Activated B cell treated with CpG ODN at 0.5 μM for 24 hours (primary cell): ENCODE measurements at regions not wholly inside any gene's neighbourhood (a gene's known extent, or its start where the extent isn't known, plus 50 kb on each side); places are given as distances from the start of the nearest gene placed in this dataset.

Experiments
- ATAC-seq: fragments of 200-7000 bp; cut with Tn5 transposase; one replicate; pipeline ENCODE4 v1.10.0; 2021; ENCODE audit warnings: low read depth, mild to moderate bottlenecking, moderate library complexity
- CTCF ChIA-PET: fragments of 350-600 bp; sonication (Branson Sonifier 250); formaldehyde crosslinking; loops from one replicate; lab custom pipeline; 2021; ENCODE audit warnings: antibody characterized with exemption; lab: Charles Lee
- POLR2A ChIA-PET: fragments of 350-600 bp; sonication (Branson Sonifier 250); formaldehyde crosslinking; loops from one replicate; lab custom pipeline; 2021; ENCODE audit warnings: antibody characterized with exemption; lab: Charles Lee
- DNase-seq: peaks from one replicate; pipeline ENCODE4 v3.0.0; 2022
- H3K27ac Mint-ChIP-seq: one replicate; pipeline ENCODE4 v1.8.0; 2020; ENCODE audit warnings: mixed read lengths
- H3K27me3 Mint-ChIP-seq: one replicate; pipeline ENCODE4 v1.8.0; 2021; ENCODE audit warnings: mixed read lengths
- H3K36me3 Mint-ChIP-seq: one replicate; pipeline ENCODE4 v1.8.0; 2021; ENCODE audit warnings: low read depth, mixed read lengths
- H3K4me1 Mint-ChIP-seq: one replicate; pipeline ENCODE4 v1.8.0; 2021; ENCODE audit warnings: mixed read lengths
- H3K4me3 Mint-ChIP-seq: one replicate; pipeline ENCODE4 v1.8.0; 2020; ENCODE audit warnings: mild to moderate bottlenecking, mixed read lengths
- H3K9me3 Mint-ChIP-seq: one replicate; pipeline ENCODE4 v1.8.0; 2020; ENCODE audit warnings: mixed read lengths
- CTCF ChIP-seq: fragments of 200-600 bp; IDR thresholded peaks from one replicate; pipeline ENCODE4 v1.8.0; 2022; ENCODE audit warnings: antibody characterized with exemption, mild to moderate bottlenecking
- intact Hi-C: fragments of 100-400 bp; cut with micrococcal nuclease; formaldehyde crosslinking; loops from one replicate; pipeline ENCODE4 v1.15.1; 2024

- Mint-ChIP-seq H3K36me3 (peaks cover 57% of the 10 kb centered on the region), H3K9me3 (no peaks in the 10 kb centered on the region), H3K4me1 (peaks cover 87% of the 10 kb centered on the region), H3K27me3 (no peaks in the 10 kb centered on the region), H3K27ac (peak overlapping the region; percentile 46), H3K4me3 (no peak overlapping the region)
- intact Hi-C loops = no loop called here
- no peak for TF ChIP-seq CTCF
- DNase-seq = no peak
- CTCF ChIA-PET = no interaction called here
- POLR2A ChIA-PET = interaction anchor here (0.6 kb wide), 1 partner anchor 36 kb away, joined by 4 read pairs; no protein-coding TSS in a partner anchor
- no peak for ATAC-seq
These were observed 232.3 kb upstream of the MKLN1 start for GRCh38 chr7:131095346-131095745.

GRCh38 chr7:131096267-131096927, 231.3 kb upstream of the MKLN1 start:
- intact Hi-C loops = no loop called here
- POLR2A ChIA-PET = interaction anchor here (0.6 to 1.0 kb wide), 4 partner anchors 9 to 232 kb away, joined by 3 to 4 read pairs (median 4); no protein-coding TSS in a partner anchor
- ATAC-seq = no peak
- Mint-ChIP-seq H3K4me1 (peaks cover 84% of the 10 kb centered on the region), H3K9me3 (no peaks in the 10 kb centered on the region), H3K4me3 (no peak overlapping the region), H3K27ac (no peak overlapping the region), H3K36me3 (peaks cover 58% of the 10 kb centered on the region), H3K27me3 (no peaks in the 10 kb centered on the region)
- CTCF ChIA-PET = interaction anchor here (1.0 kb wide), 1 partner anchor 200 kb away, joined by 3 read pairs; no protein-coding TSS in a partner anchor
- DNase-seq = no peak
- no peak for TF ChIP-seq CTCF

- POLR2A ChIA-PET = interaction anchor here (1.0 to 1.1 kb wide), 3 partner anchors 8 to 9 kb away, joined by 3 to 4 read pairs (median 3); no protein-coding TSS in a partner anchor
- Mint-ChIP-seq H3K4me3 (no peak overlapping the region), H3K27me3 (no peaks in the 10 kb centered on the region), H3K36me3 (peaks cover 63% of the 10 kb centered on the region), H3K9me3 (no peaks in the 10 kb centered on the region), H3K4me1 (peaks cover 84% of the 10 kb centered on the region), H3K27ac (peak overlapping the region; percentile 50)
- ATAC-seq = no peak
- no peak for TF ChIP-seq CTCF
- DNase-seq = no peak
- intact Hi-C loops = no loop called here
- CTCF ChIA-PET = no interaction called here
These were observed 229.9 kb upstream of the MKLN1 start for GRCh38 chr7:131097662-131098376.

- TF ChIP-seq CTCF = no peak
- Mint-ChIP-seq H3K9me3 (no peaks in the 10 kb centered on the region), H3K27me3 (no peaks in the 10 kb centered on the region), H3K4me1 (peaks cover 86% of the 10 kb centered on the region), H3K36me3 (peaks cover 64% of the 10 kb centered on the region), H3K4me3 (no peak overlapping the region), H3K27ac (peak overlapping the region; percentile 62)
- DNase-seq = no peak
- ChIA-PET CTCF (no interaction called here), POLR2A (no interaction called here)
- ATAC-seq = no peak
- intact Hi-C loops = no loop called here
These were observed 229.1 kb upstream of the MKLN1 start for GRCh38 chr7:131098527-131098926.

- Mint-ChIP-seq H3K4me1 (peaks cover 89% of the 10 kb centered on the region), H3K36me3 (peaks cover 67% of the 10 kb centered on the region), H3K4me3 (peak overlapping the region; percentile 17), H3K9me3 (no peaks in the 10 kb centered on the region), H3K27me3 (no peaks in the 10 kb centered on the region), H3K27ac (peak overlapping the region; percentile 81)
- ATAC-seq = no peak
- intact Hi-C loops = no loop called here
- CTCF ChIA-PET = no interaction called here
- no peak for TF ChIP-seq CTCF
- no peak for DNase-seq
- POLR2A ChIA-PET = no interaction called here
These were observed 227.2 kb upstream of the MKLN1 start for GRCh38 chr7:131100357-131101054.
